GDM1 (cell line): ENCODE measurements at regions not wholly inside any gene's neighbourhood (a gene's known extent, or its start where the extent isn't known, plus 50 kb on each side); places are given as distances from the start of the nearest gene placed in this dataset.
"Not testable (repeated sequence)": the region's sequence is repeated elsewhere in the genome, so short reads cannot be mapped to it uniquely, and the experiment has no call there.

Experiments used
- DNase-seq: peaks from one replicate; lab custom pipeline; 2025; lab: John Stamatoyannopoulos, UW

DNA sequence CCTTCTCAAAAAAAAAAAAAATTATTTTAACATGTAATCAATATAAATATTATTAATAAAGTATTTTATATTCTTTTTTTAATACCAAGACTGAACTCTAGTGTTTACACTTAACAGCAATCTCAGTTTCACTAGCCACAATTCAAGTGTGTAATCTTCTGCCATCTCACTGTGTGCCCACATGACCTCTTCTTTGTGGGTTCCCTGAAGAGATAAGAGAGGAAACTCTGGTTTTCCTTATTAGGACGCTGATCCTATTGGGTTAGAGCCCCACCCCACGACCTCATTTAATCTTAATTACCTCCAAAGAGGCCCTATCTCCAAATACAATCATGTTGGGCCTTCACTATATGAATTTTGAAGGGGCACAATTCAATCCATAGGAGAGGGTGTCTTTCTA is 177.6 kb downstream of the STK31 start:
- DNase-seq: no peak

DNA sequence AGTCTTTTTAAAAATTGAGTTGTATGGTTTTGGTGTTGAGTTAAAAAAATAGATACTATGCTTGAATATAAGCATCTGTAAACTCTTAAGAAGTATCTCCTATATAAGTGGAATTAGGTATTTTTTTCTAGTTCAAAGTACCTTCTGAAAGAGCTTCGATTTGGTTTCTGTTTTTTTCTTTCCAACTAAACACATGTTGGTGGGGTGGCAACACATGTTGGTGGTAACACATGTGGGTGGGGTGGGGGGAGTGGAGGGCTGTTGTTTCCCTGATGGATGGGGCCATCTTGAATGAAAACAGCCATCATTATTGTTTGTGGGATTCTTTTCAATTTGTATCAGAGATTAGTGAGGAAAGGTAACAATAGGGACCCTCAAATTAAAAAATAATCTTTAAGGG is 178.9 kb downstream of the STK31 start:
- DNase-seq: no peak

DNA sequence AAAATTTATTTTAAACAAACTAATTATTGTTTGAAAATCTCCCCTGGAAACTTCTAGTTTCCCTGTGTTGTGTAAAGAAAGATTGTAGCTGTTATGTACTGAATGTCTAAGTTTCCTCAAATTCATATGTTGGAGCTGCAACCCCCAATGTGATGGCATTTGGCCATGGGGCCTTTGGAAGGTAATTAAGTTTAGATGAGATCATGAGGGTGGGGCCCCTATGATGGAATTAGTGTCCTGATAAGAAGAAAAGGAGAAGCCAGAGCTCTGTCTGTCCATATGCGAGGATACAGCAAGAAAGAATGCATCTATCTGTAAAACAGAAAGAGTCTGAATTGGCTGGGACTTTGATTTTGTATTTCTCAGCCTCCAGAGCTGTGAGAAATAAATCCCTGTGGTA is 179.5 kb downstream of the STK31 start:
- DNase-seq: no peak

DNA sequence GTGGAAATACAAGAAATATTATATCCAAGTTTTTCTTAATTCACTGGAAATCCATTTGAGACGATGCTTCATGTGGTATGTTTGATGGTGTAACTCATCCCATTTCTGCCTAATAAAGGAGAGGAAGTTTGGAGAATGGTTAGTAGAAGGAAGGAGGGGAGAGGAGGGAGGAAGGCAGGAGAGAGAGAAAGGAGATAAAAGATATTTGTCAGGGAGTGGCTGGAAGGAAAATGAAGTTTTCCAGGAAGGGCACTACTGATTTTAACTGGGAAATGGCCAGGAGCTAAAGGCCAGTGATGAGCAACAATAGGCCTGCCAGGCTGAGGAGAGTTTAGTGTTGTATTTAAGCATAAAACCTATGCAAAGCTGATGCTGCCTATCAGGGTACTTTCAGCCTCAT is 182.0 kb downstream of the STK31 start:
- DNase-seq: no peak

DNA sequence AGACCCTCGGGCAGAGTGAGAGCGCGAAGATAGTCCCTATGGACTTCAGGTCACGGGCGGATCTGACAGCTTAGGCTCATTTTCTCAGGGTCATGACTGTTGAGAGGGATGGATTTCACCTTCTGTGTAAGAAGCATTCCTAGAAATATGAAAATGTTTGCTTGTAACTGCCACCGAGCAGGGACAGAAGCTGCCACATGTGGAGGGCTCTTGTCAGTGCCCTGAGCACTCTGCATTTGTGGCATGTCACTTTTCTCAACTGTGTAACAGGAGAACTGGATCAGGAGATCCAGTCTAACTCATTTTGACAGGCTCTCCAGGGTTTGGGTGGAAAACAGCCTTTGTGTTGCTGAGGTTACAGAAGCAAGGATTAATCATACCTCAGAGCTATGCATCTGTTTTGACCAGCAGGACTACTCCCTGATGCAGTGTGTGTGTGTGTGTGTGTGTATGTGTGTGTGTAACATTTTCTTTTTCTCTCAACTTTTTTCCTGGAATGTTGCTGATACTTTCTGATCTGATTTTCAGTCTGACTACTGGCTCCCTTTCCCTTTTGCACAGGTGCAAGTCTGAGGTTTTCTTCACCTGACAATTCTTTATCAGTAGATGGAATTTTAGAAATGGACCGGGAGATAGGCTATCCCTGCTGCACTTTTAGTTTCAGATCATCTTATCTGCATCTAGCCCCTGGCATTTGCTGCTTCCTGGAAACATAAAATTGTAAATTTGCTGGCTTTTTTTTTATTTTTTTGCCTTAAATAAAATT is 183.3 kb downstream of the STK31 start:
- no peak for DNase-seq

DNA sequence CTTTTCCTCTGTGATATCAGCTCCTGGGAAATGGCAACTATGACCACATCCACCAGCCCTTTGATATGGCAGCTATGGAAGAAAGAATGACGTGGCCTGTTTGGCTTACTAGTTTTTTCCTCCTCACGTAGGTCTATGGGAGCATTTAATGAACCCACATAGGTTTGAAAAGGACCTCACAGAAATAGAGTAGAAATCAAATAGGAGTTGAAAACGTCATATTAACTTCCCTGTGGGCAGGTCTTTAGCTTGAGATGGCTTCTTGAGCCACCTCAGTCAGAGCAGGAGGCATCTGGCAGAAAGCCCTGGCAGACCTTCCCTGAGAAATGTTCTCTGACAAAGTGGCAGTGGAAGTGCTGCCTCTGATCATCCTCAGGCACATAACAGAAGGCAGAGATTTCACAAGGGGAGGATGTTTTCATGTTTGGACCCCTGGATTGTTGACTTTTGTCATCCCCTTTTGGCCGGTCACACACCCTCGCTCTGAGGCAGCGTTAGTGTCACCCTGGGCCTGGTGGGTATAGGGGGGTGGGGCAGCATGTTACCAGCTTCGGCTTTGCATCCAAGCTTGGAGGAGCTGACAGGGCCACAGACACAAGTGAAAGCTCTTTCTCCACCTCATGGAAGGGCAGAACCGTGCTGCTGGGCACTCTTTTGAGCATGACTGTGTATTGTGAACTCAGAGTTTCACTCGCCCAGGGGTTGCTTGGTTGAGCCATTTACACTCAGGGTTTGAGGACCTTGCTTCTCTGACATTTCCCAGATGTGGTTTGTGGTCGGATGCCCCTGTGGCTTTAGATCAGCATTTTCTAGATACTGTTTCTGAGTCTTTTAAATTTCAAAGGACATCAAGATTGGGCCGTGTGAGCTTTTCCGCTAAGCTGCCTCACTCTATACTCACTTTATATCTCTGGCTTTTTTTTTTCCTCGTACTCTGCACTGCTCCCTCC is 184.2 kb downstream of the STK31 start:
- DNase-seq: peak; percentile 45

DNA sequence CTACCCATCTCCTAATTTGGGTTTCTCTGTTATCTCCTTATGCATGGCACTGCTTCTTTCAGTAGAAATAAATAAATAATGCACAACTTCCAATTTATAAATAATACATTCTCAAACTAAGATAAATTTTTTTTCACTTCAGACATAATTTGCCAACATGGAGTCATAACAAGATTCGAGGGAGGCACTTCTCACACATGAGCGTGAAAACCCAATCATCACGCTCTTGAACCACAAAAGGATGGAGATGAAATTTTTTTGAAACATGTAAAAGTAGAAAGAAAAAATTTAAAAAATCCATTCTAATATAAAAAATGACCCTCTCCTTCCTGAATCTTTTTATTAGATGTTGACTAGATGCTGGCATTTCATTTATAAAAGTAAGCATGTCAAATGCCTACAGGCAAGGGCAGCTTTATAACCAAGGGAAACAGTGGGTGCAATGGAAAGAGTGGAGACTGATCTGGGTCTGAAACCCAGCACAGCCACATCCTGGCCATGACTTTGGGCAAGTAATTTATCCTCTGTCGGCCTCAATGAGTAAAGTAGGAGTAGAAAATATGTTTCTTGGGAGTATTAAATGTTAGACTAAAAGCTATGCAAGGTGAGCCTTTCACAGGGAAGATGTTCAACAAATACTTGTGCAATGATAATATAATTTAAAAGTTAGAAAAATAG is 185.0 kb downstream of the STK31 start:
- DNase-seq: no peak

DNA sequence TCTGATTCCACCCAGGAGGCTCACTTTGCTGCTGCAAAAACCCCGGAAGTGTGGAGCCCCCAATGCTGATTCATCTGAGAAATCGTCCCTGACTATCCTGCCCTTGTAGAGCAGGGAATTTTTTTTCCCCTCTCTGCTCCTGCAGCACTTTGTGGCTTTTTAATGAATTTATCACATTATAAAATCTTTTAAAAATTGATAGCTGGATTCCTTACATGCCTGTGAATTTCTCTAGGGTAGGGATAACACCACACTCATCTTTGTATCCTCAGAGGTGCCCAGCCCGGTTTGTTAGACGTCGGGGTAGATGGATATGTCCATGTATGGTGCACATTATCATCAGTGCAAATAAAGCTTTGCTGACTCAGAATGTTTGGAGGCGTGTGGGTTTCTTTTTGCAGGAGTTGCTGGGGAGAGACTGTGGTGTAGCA is 185.7 kb downstream of the STK31 start:
- DNase-seq: no peak

DNA sequence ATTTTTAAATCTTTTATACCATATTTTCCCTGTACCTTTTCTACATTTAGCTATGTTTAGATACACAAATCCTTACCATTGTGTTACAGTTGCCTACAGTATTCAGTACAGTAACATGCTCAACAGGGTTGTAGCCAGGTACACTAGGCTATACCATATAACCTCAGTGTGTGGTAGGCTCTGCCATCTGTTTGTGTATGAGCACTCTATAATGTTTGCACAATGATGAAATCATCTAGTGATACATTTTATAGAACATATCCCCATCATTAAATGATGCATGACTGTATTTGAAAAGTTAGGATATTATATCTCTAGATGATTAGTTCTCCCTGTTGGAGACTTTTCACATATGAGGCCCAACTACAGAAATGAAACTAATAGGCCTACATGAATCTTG is 188.6 kb downstream of the STK31 start:
- DNase-seq: no peak

DNA sequence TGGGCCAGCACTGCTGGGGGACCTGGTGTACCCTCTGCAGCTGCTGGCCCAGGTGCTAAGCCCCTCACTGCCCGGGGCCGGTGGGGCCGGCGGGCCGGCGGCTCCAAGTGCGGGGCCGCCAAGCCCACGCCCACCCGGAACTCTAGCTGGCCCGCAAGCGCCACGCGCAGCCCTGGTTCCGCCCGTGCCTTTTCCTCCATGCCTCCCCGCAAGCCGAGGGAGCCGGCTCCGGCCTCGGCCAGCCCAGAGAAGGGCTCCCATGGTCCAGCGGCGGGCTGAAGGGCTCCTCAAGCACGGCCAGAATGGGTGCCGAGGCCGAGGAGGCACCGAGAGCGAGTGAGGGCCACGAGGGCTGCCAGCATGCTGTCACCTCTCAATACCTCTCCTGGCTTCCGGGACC is 194.9 kb downstream of the STK31 start:
- DNase-seq: not testable (repeated sequence)

DNA sequence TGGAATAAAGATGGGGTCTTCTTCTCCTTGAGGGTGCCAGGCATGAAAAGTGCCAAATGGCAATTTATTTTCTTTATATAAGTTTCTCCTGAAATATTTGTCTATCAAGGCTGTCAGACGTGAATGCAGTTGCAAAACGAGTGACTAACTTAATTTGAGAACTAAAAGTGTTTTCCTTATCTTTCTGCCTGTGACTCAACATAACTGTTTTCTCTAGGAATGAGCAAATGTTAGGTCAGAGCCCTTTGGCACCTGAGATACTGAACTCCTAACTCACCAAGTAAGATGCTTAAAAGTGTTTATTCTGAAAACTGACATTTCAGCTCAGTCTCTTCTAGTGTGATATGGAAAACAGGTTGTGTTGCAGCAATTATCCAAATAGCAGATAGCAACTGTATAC is 197.0 kb downstream of the STK31 start:
- DNase-seq: no peak

DNA sequence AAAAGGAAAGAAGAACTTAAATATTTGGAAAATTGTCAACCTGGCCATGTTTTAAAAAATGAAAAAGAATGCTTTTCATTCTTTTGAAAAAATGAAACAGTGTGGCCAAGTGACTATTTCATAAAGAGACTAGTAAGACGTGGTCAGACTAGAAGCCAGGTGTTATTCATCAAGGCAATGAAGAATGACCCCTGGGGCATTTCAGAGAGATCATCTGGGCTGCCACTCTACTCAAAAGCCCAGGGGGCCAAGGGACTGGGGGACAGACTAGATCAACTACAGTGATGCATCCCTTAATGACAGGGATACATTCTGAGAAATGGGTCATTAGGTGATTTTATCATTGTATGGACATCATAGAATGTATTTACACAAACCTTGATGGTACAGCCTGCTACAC is 199.4 kb downstream of the STK31 start:
- DNase-seq: no peak

DNA sequence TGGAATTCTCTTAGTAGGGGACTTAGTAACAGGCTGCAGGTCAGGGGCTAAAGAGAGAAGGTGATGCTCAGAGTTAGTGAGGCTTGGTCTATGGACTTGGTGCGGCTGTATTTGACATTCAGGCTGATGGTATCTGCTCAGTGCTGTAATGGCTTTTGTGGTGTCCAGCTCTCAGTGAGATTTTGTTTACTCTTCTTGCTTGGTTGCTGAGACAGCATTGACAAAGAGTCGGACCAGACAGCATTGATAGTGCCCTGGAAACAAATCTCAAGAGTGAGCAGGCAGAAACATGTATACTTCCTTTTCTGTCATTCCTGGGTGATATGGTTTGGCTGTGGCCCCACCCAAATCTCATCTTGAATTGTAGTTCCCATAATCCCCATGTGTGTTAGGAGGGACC is 202.0 kb downstream of the STK31 start:
- DNase-seq: no peak

DNA sequence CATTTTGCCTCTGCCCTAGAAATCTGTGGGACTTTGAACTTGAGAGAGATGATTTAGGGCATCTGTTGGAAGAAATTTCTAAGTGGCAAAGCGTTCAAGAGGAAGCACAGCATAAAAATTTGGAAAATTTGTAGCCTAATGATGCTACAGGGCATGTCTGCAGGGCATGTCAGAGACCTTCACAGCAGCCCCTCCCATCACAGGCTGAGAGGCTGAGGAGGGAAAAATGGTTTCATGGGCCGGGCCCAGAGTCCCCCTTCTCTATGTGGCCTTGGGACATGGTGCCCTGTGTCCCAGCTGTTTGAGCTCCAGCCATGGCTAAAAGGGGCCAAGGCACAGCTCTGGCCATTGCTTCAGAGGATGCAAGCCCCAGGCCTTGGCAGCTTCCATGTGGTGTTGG is 203.0 kb downstream of the STK31 start:
- no peak for DNase-seq

DNA sequence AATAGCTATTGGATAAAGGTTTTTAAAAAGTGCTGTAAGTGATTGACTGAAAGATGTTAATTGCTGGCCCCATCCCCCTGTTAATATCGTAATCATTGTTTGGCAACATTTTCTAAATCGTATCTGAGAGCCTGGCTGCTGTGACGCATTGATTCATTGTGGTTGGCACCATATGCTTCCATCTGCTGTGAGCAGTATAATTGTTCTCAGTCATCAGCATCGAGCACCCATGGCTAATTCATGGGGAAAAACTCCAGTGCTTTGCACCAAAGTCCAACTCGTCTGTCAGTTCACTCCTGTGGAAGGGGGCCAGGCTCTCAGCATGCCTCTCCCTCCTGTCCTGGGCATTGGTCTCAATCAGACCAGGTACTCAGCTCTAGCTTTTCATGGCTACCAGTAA is 205.2 kb downstream of the STK31 start:
- DNase-seq: no peak

DNA sequence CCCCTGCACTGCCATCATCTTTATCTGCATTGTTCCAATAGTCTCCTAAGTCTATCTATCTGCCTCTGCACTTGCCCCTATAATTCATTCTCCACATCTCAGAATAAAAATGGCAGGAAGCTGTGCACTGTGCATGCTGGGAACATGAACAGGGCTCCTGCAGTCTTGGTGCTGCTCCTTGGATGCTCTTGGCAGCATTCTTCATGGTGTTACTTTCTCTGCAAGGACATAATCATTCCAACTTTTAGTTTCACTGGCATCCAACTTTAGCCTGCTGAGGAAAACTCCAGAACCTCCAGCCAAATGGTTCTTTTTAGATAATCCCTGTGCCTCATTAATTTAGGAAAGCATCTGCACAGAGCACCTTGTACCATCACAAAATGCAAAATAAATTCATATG is 208.3 kb downstream of the STK31 start:
- no peak for DNase-seq

DNA sequence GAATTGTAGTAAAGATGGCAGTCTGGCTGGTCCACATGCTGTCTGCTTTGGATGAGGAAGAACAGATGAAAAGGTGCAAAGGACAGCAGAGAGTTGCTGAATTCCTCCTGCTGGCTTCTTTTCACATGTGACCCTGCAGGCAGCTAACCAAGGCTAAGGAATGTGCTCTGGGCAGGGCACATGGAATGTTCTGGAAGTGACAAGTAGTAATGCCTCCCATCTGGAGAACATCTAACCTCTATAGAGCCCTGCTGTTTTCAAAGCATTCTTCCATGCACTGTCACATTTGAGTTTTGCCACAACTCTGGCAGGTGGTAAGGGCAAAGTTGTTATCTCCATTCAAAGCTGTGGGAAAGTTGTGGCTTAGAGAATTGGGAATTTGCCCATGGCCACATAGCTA is 208.8 kb downstream of the STK31 start:
- no peak for DNase-seq

DNA sequence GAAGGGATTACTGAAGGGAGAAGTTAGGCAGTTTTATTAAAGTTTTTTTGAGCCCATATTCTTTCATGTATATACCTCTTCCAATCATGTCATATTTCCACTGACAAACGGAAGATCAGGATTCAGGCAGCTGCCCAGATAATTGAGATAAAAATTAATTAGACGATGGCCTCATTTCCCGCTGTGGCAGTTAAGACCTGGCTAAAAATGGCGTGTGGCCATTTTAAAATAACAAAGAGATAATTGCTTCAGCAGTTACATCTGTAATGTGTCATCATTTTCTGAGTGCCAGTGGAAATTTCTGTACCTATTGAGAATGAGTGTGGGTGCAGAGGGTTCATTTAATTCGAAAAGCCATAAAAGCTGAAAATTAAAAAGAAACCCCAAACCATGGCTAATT is 215.1 kb downstream of the STK31 start:
- DNase-seq: no peak

DNA sequence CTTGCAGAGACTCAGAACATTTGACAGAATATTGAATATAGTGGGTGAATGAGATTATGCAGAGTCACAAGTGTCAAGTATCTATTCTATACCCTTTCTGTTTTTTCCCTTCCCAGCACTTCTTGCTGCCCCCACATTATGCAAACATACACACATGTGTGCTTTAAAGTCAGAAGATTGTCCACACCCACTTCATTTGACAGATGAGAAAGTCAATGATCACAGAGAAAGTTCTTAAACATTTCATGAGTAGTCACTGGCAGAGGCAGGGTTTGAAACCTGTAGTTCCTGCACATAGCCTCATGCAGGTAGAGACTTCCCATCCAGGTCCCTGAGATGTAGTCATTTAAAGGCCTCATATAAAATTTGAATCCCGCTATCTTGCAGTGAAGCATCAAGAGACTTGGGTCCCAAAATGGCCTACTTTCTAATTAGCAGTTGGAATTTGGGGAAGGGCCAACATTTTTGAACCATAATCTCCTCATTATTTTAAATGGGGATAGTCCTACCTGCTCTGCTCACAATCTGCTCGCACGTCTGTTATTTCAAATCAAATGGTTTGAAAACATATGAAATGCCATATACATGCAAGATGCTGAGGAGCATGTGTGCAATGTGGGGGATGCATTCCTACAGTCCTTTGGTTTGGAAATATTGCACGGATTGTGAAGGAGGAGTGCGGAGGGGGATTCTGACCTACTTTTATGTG is 217.8 kb downstream of the STK31 start:
- DNase-seq: no peak

DNA sequence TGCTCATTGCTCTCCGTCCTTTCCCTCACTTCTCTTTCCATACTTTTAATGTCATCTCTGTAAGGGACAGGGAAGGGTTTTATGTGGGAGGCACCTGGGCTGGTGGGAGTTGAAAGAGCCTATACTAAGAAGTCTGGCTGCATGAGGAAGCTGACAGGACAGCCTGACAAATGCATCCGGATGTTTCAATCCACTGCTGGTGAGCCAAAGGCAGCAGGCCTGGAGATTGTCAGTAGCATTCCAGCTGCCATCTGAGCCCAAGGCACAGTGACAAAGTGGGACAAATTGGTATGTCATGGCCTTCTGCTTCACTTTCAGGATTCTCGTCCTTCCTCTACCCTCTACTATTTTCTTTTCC is 218.4 kb downstream of the STK31 start:
- no peak for DNase-seq

DNA sequence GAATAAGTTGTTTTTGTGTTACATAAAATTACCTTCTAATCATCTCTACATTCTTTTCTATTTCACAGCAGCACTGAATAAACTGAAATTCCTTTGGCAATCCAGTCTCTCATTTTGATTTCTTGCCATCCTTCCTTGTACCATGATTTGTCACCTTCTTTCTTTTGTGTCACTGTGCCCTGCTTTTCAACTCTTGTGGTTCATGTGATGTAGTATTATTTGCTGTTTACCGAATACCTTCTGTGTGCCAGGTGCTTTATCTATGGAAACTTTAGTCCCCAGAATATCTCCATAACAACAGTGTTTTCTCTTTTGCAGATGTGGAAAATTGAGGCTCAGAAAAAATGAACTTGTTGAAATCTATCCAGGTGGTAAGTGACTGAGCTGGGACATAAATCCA is 220.3 kb downstream of the STK31 start:
- no peak for DNase-seq

DNA sequence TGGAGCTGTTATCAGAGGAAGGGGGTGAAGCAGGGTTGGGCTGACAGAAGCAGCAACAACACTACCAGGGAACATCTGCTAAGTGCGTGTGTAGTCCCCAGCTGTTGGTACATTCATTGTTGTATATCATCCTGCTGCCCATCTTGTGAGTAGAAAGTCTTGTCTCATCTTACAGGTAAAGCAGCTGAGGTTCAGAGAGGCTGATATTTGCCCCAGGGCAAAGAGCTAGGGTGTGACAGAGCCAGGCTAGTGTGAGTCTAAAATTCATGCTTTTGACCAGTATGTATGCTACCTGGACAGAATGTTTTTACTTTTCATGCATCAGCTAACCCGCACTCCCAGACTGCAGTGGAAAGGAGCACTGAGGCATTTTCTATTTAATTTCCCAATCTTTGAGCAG is 221.6 kb downstream of the STK31 start:
- DNase-seq: no peak
